ENCODE measurements at regions not wholly inside any gene's neighbourhood (a gene's known extent, or its start where the extent isn't known, plus 50 kb on each side); places are given as distances from the start of the nearest gene placed in this dataset.

GRCh38 chr13:106297283-106297682, 238.2 kb downstream of the EFNB2 start:
- TF ChIP-seq CTCF (IDR thresholded peaks at IDR 0.05; ENCODE audit: low read depth, low read length, poor library complexity, severe bottlenecking): no peak
- no peak for TF ChIP-seq EZH2phosphoT487 (IDR thresholded peaks at IDR 0.05; ENCODE audit: borderline replicate concordance, low read length)
